ENCODE measurements at regions not wholly inside any gene's neighbourhood (a gene's known extent, or its start where the extent isn't known, plus 50 kb on each side); places are given as distances from the start of the nearest gene placed in this dataset.

DNA sequence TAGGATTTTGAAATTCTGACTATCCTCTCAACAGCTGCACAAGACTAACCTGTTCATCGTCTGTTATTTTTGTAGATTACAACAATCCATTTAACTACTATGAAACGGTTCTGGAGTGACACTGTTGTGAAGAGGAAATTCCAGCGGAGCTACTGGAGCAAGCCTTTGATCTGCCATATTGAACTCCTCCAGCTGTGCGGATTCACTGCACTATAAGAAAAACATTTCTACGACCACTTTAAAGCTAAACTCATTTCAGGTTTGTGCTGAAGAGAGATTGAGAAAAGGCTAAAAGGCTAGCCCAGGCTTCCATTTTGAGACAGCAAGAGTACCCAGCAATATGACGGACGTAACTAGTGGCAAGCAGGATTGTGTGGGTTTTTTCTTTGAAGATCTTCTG lies 104.9 kb upstream of the ANKH start:
- Histone ChIP-seq H3K4me1 (no peaks in the 10 kb centered on the region), H3K4me3 (no peak overlapping the region), H3K9me3 (no peaks in the 10 kb centered on the region), H3K27me3 (no peaks in the 10 kb centered on the region), H3K36me3 (no peaks in the 10 kb centered on the region), H3K27ac (no peak overlapping the region)
- DNase-seq (ENCODE audit: extremely low spot score in 2 of 2), result no peak
- TF ChIP-seq POLR2A (IDR thresholded peaks at IDR 0.05), result no peak
- TF ChIP-seq, protein P1, sequence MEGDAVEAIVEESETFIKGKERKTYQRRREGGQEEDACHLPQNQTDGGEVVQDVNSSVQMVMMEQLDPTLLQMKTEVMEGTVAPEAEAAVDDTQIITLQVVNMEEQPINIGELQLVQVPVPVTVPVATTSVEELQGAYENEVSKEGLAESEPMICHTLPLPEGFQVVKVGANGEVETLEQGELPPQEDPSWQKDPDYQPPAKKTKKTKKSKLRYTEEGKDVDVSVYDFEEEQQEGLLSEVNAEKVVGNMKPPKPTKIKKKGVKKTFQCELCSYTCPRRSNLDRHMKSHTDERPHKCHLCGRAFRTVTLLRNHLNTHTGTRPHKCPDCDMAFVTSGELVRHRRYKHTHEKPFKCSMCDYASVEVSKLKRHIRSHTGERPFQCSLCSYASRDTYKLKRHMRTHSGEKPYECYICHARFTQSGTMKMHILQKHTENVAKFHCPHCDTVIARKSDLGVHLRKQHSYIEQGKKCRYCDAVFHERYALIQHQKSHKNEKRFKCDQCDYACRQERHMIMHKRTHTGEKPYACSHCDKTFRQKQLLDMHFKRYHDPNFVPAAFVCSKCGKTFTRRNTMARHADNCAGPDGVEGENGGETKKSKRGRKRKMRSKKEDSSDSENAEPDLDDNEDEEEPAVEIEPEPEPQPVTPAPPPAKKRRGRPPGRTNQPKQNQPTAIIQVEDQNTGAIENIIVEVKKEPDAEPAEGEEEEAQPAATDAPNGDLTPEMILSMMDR (IDR thresholded peaks at IDR 0.05), result no peak
- no peak for TF ChIP-seq POLR2AphosphoS5 (IDR thresholded peaks at IDR 0.05; ENCODE audit: insufficient read depth in 1 of 2, low read depth in 1 of 2)
- intact Hi-C loops (cut with DNase I), result no loop called here

DNA sequence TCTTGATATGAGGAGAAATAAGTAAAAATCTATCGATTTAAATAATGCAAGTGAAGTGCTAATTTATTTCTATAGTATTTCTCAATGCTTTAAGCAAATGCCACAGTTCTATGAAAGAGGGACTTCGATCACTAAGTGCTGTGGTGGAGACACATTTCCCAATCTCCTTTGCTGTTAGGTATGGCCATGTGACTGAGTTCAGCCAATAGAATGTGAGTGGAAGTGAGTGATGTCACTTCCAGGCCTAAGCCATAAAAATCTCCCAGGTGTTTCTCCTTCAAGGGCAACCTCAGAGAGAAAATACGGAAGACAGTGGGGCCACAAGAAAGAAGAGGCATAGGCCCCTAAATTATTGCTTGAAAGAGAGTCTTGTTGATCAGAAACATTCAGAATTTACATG lies 100.3 kb upstream of the ANKH start:
- intact Hi-C loops (cut with DNase I), result no loop called here
- Histone ChIP-seq H3K9me3 (no peaks in the 10 kb centered on the region), H3K4me3 (no peak overlapping the region), H3K27me3 (no peaks in the 10 kb centered on the region), H3K4me1 (no peaks in the 10 kb centered on the region), H3K27ac (no peak overlapping the region), H3K36me3 (no peaks in the 10 kb centered on the region)
- TF ChIP-seq POLR2AphosphoS5 (IDR thresholded peaks at IDR 0.05; ENCODE audit: insufficient read depth in 1 of 2, low read depth in 1 of 2), result no peak
- no peak for TF ChIP-seq POLR2A (IDR thresholded peaks at IDR 0.05)
- TF ChIP-seq, protein P1 (IDR thresholded peaks at IDR 0.05), result no peak
- DNase-seq (ENCODE audit: extremely low spot score in 2 of 2), result no peak

DNA sequence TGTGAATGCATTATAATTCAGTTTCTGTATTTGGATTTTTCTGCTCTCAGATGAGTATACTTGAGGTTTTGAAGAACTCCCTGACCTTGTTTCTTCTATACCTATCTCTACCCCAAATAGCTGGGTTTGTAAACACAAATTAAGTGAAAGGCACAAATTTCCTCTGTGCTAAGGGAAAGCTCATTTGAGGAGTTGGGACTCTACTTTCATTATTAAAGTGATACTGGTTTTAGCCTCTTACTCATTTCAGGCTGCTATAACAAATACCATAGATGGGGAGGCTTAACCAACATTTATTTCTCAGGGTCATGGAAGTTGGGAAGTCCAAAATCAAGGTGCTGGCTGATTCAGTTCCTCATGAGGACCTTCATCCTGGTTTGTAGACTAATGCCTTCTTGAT lies 97.2 kb upstream of the ANKH start:
- intact Hi-C loops (cut with DNase I), result no loop called here
- no peaks in the 10 kb centered on the region for H3K36me3 ChIP-seq
- TF ChIP-seq POLR2AphosphoS5 (IDR thresholded peaks at IDR 0.05; ENCODE audit: insufficient read depth in 1 of 2, low read depth in 1 of 2), result no peak

DNA sequence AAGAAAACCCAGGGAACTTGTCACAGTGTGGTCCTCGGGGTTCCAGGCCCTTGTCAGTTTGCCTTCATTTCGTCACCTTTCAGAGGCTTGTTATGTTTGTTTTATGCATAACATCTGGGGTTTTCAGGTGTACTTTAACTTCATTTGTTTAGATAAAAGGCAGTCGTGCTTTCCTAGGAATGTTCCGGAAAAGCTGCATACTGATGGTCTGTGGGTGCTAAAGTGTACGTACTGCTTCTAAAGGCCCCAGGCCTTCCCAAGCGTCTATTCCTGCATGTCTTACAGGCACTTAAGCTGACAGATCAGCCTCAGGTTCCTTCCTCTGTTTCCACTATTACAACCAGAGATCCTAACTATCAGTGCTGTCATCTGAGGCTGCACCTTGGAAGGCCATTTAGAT lies 95.6 kb upstream of the ANKH start:
- intact Hi-C loops (cut with DNase I), result no loop called here
- TF ChIP-seq POLR2AphosphoS5 (IDR thresholded peaks at IDR 0.05; ENCODE audit: insufficient read depth in 1 of 2, low read depth in 1 of 2) (no peak), POLR2A (IDR thresholded peaks at IDR 0.05) (no peak)
- TF ChIP-seq, protein P1 (IDR thresholded peaks at IDR 0.05), result no peak
- Histone ChIP-seq H3K27me3 (no peaks in the 10 kb centered on the region), H3K27ac (no peak overlapping the region), H3K4me3 (no peak overlapping the region), H3K36me3 (no peaks in the 10 kb centered on the region), H3K9me3 (no peaks in the 10 kb centered on the region), H3K4me1 (no peaks in the 10 kb centered on the region)
- no peak for DNase-seq (ENCODE audit: extremely low spot score in 2 of 2)

More for the DNA sequence above, 97.2 kb upstream of the ANKH start:
- Histone ChIP-seq H3K27ac (no peak overlapping the region), H3K4me1 (no peaks in the 10 kb centered on the region), H3K27me3 (no peaks in the 10 kb centered on the region), H3K9me3 (no peaks in the 10 kb centered on the region), H3K4me3 (no peak overlapping the region)
- no peak for DNase-seq (ENCODE audit: extremely low spot score in 2 of 2)

DNA sequence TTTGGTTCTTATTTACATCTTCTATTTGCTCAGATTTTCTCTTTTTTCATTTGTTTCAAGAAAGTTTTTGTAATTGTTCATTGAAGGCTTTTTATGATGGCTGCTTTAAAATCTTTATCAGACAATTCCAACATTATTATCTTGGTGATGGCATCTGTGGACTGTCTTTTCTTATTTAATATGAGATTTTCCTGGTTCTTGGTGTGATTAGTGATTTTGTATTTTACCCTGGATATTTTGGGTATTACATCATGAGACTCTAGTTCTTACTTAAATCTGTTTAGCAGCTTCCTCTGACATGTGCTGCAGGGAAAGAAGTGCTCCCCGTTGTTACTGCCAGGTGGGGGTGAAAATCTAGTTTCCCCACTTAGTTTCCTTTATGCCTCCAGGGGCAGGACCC lies 94.2 kb upstream of the ANKH start:
- no peak for DNase-seq (ENCODE audit: extremely low spot score in 2 of 2)
- H3K9me3 ChIP-seq, result no peaks in the 10 kb centered on the region
- no peaks in the 10 kb centered on the region for H3K36me3 ChIP-seq
- H3K4me1 ChIP-seq, result no peaks in the 10 kb centered on the region
- no peak overlapping the region for H3K4me3 ChIP-seq
- intact Hi-C loops (cut with DNase I), result no loop called here
- H3K27ac ChIP-seq, result no peak overlapping the region
- TF ChIP-seq POLR2AphosphoS5 (IDR thresholded peaks at IDR 0.05; ENCODE audit: insufficient read depth in 1 of 2, low read depth in 1 of 2), result no peak
- TF ChIP-seq POLR2A (IDR thresholded peaks at IDR 0.05), result no peak
- TF ChIP-seq, protein P1 (IDR thresholded peaks at IDR 0.05), result no peak
- no peaks in the 10 kb centered on the region for H3K27me3 ChIP-seq

DNA sequence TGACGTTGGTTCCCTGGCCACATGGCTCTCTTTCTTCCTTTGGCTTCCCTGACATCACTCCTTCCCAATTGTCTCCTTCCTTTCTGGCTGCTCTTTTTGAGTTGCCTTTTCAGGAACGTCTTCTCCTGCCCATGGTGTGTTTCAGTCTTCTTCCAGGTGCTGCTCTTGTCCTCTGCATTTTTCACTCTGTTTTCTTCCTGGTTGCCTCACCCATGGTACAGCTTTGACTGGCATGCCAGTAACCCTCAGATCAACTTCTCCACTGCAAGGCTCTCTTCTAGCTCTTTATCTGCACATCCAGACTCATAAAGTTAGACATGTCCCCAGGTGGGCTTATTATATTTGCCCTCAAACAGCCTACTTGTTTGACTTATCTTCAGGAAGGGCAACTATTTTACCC lies 91.0 kb upstream of the ANKH start:
- Histone ChIP-seq H3K4me3 (no peak overlapping the region), H3K9me3 (no peaks in the 10 kb centered on the region), H3K27me3 (no peaks in the 10 kb centered on the region), H3K27ac (no peak overlapping the region), H3K4me1 (peaks cover 12% of the 10 kb centered on the region), H3K36me3 (no peaks in the 10 kb centered on the region)
- intact Hi-C loops (cut with DNase I), result no loop called here
- no peak for TF ChIP-seq POLR2A (IDR thresholded peaks at IDR 0.05)
- TF ChIP-seq, protein P1 (IDR thresholded peaks at IDR 0.05), result no peak
- no peak for TF ChIP-seq POLR2AphosphoS5 (IDR thresholded peaks at IDR 0.05; ENCODE audit: insufficient read depth in 1 of 2, low read depth in 1 of 2)
- no peak for DNase-seq (ENCODE audit: extremely low spot score in 2 of 2)

Measured in vagina (tissue), 2 donors.